ENCODE measurements at regions not wholly inside any gene's neighbourhood (a gene's known extent, or its start where the extent isn't known, plus 50 kb on each side); places are given as distances from the start of the nearest gene placed in this dataset.
"Not testable (repeated sequence)": the region's sequence is repeated elsewhere in the genome, so short reads cannot be mapped to it uniquely, and the experiment has no call there.

DNA sequence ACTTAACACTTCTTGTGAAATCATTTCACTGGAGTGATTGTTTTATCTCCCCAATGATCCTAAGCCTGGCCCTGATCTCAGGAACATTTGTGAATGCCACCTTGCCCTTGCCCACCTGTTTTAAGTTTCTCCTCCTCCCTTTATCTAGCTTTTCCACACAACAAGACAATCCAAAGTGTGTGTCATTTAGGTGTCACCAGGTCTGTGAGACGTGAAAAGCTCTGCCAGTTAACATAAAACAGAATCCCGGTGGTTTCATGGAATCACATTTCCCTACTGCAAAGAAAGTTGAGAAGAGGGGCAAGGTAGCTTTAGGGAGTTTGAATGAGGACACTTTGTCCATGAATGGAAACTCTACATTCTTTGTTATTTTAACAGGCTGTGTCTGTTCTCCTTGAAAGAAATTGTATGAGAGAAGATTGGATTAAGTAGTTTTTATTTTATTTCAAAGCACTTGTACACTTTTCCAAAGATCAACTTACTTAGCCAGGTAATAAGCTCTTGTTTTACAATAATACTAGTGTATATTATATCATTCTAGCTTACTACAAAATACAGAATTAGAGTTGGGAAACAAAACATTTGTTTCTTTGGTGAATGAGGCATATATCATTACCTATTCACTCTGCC is 239.0 kb downstream of the ISL1 start:
- Mint-ChIP-seq H3K9me3 (ENCODE audit: low read depth) (peaks cover 4% of the 10 kb centered on the region), H3K27me3 (peaks cover 5% of the 10 kb centered on the region), H3K4me3 (ENCODE audit: low read depth) (no peak overlapping the region), H3K27ac (no peak overlapping the region), H3K36me3 (ENCODE audit: insufficient read depth) (no peaks in the 10 kb centered on the region), H3K4me1 (ENCODE audit: low read depth) (no peaks in the 10 kb centered on the region)
- no peak for DNase-seq (ENCODE audit: low spot score, unreplicated experiment)
- TF ChIP-seq, protein P1, sequence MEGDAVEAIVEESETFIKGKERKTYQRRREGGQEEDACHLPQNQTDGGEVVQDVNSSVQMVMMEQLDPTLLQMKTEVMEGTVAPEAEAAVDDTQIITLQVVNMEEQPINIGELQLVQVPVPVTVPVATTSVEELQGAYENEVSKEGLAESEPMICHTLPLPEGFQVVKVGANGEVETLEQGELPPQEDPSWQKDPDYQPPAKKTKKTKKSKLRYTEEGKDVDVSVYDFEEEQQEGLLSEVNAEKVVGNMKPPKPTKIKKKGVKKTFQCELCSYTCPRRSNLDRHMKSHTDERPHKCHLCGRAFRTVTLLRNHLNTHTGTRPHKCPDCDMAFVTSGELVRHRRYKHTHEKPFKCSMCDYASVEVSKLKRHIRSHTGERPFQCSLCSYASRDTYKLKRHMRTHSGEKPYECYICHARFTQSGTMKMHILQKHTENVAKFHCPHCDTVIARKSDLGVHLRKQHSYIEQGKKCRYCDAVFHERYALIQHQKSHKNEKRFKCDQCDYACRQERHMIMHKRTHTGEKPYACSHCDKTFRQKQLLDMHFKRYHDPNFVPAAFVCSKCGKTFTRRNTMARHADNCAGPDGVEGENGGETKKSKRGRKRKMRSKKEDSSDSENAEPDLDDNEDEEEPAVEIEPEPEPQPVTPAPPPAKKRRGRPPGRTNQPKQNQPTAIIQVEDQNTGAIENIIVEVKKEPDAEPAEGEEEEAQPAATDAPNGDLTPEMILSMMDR (IDR thresholded peaks at IDR 0.05; ENCODE audit: unreplicated experiment) = no peak

DNA sequence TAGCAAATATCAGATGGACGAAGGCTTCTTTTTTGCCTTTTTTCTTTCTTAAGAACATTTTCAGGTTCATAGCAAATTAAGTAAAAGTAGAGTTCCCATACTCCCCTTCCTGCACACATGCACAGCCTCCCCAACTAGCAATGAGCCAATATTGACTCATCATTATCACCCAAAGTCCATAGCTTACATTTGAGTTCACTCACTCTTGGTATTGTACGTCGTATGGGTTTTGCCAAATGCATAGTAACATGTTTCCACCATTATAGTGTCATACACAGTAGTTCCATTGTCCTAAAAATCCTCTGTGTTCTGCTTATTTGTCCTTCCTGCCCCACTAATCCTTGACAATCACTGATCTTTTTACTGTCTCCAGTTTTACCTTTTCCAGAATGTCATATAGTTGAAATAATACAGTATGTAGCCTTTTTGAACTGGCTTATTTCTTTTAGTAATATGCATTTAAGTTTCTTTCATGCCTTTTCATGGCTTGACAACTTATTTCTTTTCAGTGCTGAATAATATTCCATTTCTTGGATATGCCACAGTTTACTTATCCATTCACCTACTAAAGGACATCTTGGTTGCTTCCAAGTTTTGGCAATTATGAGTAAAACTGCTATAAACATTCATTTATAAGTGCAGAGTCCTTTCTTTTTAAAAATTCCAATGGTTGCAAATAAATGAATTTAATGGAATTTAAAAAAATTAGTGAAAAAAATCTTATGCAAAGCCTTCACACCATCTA is 242.1 kb downstream of the ISL1 start:
- Mint-ChIP-seq H3K9me3 (ENCODE audit: low read depth) (peaks cover 9% of the 10 kb centered on the region), H3K27ac (no peak overlapping the region), H3K4me1 (ENCODE audit: low read depth) (no peaks in the 10 kb centered on the region), H3K36me3 (ENCODE audit: insufficient read depth) (no peaks in the 10 kb centered on the region), H3K27me3 (peaks cover 5% of the 10 kb centered on the region), H3K4me3 (ENCODE audit: low read depth) (no peak overlapping the region)
- no peak for DNase-seq (ENCODE audit: low spot score, unreplicated experiment)
- TF ChIP-seq, protein P1 (IDR thresholded peaks at IDR 0.05; ENCODE audit: unreplicated experiment) = no peak

DNA sequence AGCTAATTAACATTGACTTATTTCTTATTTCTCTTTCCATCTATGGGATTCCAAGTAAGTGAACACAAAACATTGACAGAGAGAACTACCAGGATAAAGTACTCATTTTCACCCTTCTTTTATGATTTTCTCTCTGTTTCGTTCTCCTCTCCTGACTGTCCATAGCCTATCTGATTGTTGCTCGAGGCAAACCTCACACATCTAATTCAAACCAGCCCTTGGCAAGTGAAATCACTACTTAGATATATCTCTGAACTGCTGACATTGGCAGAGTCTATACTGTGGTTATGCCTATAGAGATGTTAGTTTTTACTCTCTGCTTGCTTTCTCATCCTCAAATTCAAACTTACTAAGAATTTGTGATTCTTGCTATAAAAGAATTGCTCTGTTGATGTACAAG is 248.8 kb downstream of the ISL1 start:
- TF ChIP-seq, protein P1 (IDR thresholded peaks at IDR 0.05; ENCODE audit: unreplicated experiment) = no peak
- Mint-ChIP-seq H3K27ac (no peak overlapping the region), H3K4me3 (ENCODE audit: low read depth) (no peak overlapping the region), H3K4me1 (ENCODE audit: low read depth) (no peaks in the 10 kb centered on the region), H3K9me3 (ENCODE audit: low read depth) (peaks cover 5% of the 10 kb centered on the region), H3K36me3 (ENCODE audit: insufficient read depth) (no peaks in the 10 kb centered on the region), H3K27me3 (no peaks in the 10 kb centered on the region)
- DNase-seq (ENCODE audit: low spot score, unreplicated experiment) = no peak

DNA sequence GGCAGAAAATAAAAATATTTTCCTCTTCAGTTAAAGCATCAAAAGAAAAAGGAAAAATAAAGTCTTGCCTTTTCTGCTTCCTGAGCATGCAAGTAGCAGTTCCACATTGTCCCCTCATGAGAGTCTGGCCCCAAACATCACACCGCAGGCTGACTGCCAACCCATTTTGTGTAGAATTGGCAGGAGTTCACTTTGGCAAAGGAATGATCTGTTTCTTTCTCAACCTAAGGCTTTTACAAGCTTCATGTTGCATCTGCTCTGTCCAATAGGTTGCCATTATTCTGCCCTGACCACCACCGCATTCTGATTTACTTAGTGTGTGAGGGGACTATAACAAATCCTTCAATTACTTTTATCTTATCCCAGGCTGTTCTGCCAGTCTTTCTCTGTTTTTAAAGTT is 249.5 kb downstream of the ISL1 start:
- H3K4me3 Mint-ChIP-seq (ENCODE audit: low read depth) = no peak overlapping the region
- H3K4me1 Mint-ChIP-seq (ENCODE audit: low read depth) = no peaks in the 10 kb centered on the region
- DNase-seq (ENCODE audit: low spot score, unreplicated experiment) = no peak
- H3K36me3 Mint-ChIP-seq (ENCODE audit: insufficient read depth) = no peaks in the 10 kb centered on the region
- no peaks in the 10 kb centered on the region for H3K27me3 Mint-ChIP-seq
- peaks cover 7% of the 10 kb centered on the region for H3K9me3 Mint-ChIP-seq (ENCODE audit: low read depth)
- TF ChIP-seq, protein P1 (IDR thresholded peaks at IDR 0.05; ENCODE audit: unreplicated experiment) = no peak
- no peak overlapping the region for H3K27ac Mint-ChIP-seq

DNA sequence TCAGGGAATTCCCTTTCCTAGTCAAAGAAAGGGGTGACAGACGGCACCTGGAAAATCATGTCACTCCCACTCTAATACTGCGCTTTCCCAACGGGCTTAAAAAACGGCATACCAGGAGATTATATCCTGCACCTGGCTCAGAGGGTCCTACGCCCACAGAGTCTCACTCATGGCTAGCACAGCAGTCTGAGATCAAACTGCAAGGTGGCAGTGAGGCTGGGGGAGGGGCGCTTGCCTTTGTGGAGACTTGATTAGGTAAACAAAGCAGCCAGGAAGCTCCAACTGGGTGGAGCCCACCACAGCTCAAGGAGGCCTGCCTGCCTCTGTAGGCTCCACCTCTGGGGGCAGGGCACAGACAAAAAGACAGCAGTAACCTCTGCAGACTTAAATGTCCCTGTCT is 253.7 kb downstream of the ISL1 start:
- not testable (repeated sequence) for H3K36me3 Mint-ChIP-seq (ENCODE audit: insufficient read depth); H3K27ac Mint-ChIP-seq; DNase-seq (ENCODE audit: low spot score, unreplicated experiment)

DNA sequence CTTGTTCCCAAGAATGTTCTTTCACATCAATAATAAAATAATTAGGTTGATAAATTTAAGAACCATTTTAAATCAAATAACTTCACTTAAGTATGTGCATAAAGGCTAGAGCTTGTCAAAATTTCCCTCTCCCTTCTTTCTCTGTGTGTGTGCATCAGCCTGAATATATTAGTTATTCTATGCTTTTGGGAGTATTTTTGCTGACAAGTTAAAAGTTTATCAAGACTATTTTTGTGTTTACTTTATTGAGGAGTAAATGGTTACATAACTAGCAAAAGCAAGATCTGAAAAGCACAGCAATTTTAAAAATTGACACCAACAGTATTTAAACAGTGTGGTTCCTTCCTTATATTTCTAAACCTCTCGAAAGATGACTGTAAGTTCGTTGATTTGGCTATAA is 261.7 kb downstream of the ISL1 start:
- Mint-ChIP-seq H3K27me3 (no peaks in the 10 kb centered on the region), H3K4me3 (ENCODE audit: low read depth) (no peak overlapping the region), H3K4me1 (ENCODE audit: low read depth) (peaks cover 14% of the 10 kb centered on the region), H3K27ac (no peak overlapping the region), H3K36me3 (ENCODE audit: insufficient read depth) (no peaks in the 10 kb centered on the region), H3K9me3 (ENCODE audit: low read depth) (peaks cover 3% of the 10 kb centered on the region)
- TF ChIP-seq, protein P1 (IDR thresholded peaks at IDR 0.05; ENCODE audit: unreplicated experiment) = no peak
- DNase-seq (ENCODE audit: low spot score, unreplicated experiment) = no peak

More for the DNA sequence above, 253.7 kb downstream of the ISL1 start:
- H3K9me3 Mint-ChIP-seq (ENCODE audit: low read depth) = peaks cover 17% of the 10 kb centered on the region
- H3K27me3 Mint-ChIP-seq; H3K4me3 Mint-ChIP-seq (ENCODE audit: low read depth); H3K4me1 Mint-ChIP-seq (ENCODE audit: low read depth): not testable (repeated sequence)

Measured in progenitor cell of endocrine pancreas (in vitro differentiated cells).